ENCODE measurements at regions not wholly inside any gene's neighbourhood (a gene's known extent, or its start where the extent isn't known, plus 50 kb on each side); places are given as distances from the start of the nearest gene placed in this dataset.
"Not testable (repeated sequence)": the region's sequence is repeated elsewhere in the genome, so short reads cannot be mapped to it uniquely, and the experiment has no call there.

DNA sequence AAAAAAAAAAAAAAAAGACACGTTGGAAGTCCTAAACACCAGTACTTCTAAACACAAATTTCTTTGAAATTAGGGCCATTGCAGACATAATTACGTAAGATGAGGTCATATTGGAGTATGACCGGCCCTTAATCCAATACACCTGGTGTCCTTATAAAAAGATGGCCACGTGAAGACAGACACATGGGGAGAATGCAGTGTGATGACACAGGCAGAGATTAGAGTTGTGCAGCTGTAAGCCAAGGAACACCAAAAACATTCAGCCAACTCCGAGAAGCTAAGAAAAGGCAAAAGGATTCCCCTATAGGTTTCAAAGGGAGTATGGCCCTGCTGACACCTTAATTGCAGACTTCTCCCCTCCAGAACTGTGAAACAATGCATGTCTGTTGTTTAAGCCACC lies 379.0 kb upstream of the PDZRN3 start:
- peaks cover 0 to 1% (median 0%) of the 10 kb centered on the region in 3 donors for H3K27me3 Mint-ChIP-seq (ENCODE audit: low read depth in 3 of 3)
- no peak overlapping the region for H3K27ac Mint-ChIP-seq
- DNase-seq: no peak
- peaks cover 5 to 48% (median 14%) of the 10 kb centered on the region in 6 donors for H3K9me3 Mint-ChIP-seq
- no peaks in the 10 kb centered on the region for H3K36me3 Mint-ChIP-seq
- H3K4me3 Mint-ChIP-seq: no peak overlapping the region
- H3K4me1 Mint-ChIP-seq: no peaks in the 10 kb centered on the region

DNA sequence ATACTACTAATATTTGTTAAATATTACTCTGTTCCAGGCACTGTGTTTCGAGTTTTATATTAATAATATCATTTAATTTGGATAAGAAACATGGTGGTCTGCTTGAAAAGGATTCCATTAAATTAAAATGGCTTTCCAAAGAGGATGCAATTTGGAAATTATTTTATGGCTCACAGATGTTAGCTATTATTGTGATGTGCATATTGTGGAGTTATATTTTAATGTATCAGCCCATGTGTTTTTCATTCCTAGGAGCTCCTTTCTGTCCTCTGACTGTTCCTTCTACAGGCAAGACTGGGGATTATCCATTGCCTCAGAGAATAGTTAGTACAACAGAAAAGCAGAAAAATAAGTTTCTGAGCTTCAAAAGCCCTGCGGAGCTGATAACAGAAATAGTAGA lies 376.7 kb upstream of the PDZRN3 start:
- DNase-seq: no peak
- no peak overlapping the region for H3K4me3 Mint-ChIP-seq
- peaks cover 0 to 1% (median 0%) of the 10 kb centered on the region in 3 donors for H3K27me3 Mint-ChIP-seq (ENCODE audit: low read depth in 3 of 3)
- H3K36me3 Mint-ChIP-seq: no peaks in the 10 kb centered on the region
- H3K4me1 Mint-ChIP-seq: no peaks in the 10 kb centered on the region
- no peak overlapping the region for H3K27ac Mint-ChIP-seq
- H3K9me3 Mint-ChIP-seq: peaks cover 5 to 37% (median 14%) of the 10 kb centered on the region in 6 donors

DNA sequence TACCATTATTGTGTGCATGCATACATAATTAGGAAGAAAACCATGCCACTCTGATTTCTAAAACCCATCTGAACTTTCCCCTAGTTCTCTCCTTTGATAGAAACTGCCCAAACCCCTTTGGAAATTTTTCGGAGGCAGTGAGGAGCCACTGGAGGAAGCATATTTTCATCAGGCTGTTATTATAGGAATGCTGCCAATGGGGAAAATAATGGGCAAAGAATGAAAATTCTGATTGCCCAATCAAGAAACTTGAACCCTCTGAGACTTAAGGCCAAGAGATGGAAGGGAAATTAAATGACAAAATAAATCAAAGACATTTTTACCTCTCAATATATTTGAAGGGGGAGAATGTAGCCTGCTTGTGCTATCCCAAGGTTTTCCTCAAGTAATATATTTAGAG lies 376.0 kb upstream of the PDZRN3 start:
- H3K9me3 Mint-ChIP-seq: peaks cover 5 to 33% (median 8%) of the 10 kb centered on the region in 6 donors
- H3K36me3 Mint-ChIP-seq: no peaks in the 10 kb centered on the region
- no peaks in the 10 kb centered on the region for H3K27me3 Mint-ChIP-seq (ENCODE audit: low read depth in 3 of 3)
- no peak overlapping the region for H3K27ac Mint-ChIP-seq
- no peak overlapping the region for H3K4me3 Mint-ChIP-seq
- DNase-seq: no peak
- H3K4me1 Mint-ChIP-seq: no peaks in the 10 kb centered on the region

DNA sequence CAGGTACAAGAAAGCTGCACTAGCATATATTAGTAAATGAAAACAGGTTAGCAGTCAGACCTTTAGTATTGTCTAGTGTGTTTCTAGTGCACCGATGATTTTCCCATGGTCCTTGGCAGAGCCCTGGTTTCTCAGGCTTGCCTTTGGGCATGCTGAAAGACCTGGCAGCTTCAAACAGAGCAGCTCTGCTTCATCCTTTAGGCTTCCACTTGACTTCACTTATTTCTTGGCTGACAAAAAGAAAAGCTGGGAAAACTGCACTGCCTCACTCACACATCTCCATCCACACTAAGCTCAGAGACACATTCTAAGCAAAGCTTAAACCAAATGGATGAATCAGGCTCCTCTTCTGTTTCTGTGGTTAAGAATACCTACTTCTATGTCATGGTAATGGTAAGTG lies 374.8 kb upstream of the PDZRN3 start:
- Mint-ChIP-seq H3K9me3 (peaks cover 5 to 32% (median 9%) of the 10 kb centered on the region in 6 donors), H3K27ac (no peak overlapping the region), H3K27me3 (ENCODE audit: low read depth in 3 of 3) (no peaks in the 10 kb centered on the region), H3K4me3 (no peak overlapping the region), H3K4me1 (no peaks in the 10 kb centered on the region), H3K36me3 (no peaks in the 10 kb centered on the region)
- DNase-seq: no peak

DNA sequence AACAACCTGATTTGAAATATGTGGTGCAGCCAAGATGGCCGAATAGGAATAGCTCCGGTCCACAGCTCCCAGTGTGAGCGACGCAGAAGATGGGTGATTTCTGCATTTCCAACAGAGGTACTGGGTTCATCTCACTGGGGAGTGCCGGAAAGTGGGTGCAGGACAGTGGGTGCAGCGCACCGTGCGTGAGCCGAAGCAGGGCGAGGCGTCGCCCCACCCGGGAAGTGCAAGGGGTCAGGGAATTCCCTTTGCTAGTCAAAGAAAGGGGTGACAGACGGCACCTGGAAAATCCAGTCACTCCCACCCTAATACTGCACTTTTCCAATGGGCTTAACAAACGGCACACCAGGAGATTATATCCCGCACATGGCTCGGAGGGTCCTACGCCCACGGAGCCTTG lies 365.9 kb upstream of the PDZRN3 start:
- H3K4me1 Mint-ChIP-seq; DNase-seq; H3K36me3 Mint-ChIP-seq; H3K27me3 Mint-ChIP-seq (ENCODE audit: low read depth in 3 of 3); H3K27ac Mint-ChIP-seq; H3K4me3 Mint-ChIP-seq: not testable (repeated sequence)
- H3K9me3 Mint-ChIP-seq: peaks cover 20 to 55% (median 36%) of the 10 kb centered on the region in 6 donors

DNA sequence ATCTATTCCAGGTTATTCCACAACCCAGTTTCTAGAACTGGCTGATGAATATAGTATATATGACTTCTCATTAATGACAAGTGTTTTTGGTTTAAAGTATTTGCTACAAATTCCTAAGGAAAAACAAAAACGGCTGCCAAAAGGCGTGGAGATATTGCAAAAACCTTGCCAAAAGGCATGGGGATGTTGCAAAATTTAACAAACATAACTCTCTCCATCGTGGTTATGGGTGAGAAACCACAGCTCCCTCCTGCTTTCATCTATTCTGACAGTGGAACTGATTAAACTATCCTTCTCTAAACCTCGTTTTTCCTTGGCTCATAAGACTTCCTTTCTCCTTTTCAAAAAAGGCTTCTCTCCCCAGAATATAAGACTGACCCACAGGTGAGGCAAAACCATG lies 342.0 kb upstream of the PDZRN3 start:
- Mint-ChIP-seq H3K36me3 (peaks cover 0 to 6% (median 0%) of the 10 kb centered on the region in 3 donors), H3K4me3 (no peak overlapping the region), H3K9me3 (peaks cover 12 to 64% (median 20%) of the 10 kb centered on the region in 6 donors), H3K4me1 (no peaks in the 10 kb centered on the region), H3K27me3 (ENCODE audit: low read depth in 3 of 3) (peaks cover 0 to 2% (median 0%) of the 10 kb centered on the region in 3 donors), H3K27ac (no peak overlapping the region)
- no peak for DNase-seq

DNA sequence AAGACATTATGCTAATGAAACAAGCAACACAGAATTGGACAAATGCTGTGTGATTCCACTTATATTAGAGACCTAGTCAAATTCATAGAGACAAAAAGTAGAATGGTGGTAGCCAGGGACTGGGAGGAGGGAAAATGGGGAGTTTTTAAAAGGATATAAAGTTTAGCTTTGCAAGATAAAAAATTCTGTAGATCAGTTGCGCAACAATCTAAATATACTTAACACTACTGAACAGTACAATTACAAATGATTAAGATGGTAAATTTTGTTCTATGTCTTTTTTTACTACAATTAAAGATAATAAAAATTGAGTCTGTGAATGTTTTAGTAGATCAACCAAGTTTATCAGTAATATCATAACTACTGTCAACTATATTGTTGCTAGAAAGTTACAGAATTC lies 340.1 kb upstream of the PDZRN3 start:
- Mint-ChIP-seq H3K36me3 (no peaks in the 10 kb centered on the region), H3K4me3 (no peak overlapping the region), H3K27ac (no peak overlapping the region), H3K4me1 (no peaks in the 10 kb centered on the region), H3K9me3 (peaks cover 15 to 59% (median 17%) of the 10 kb centered on the region in 6 donors), H3K27me3 (ENCODE audit: low read depth in 3 of 3) (no peaks in the 10 kb centered on the region)
- DNase-seq: no peak

DNA sequence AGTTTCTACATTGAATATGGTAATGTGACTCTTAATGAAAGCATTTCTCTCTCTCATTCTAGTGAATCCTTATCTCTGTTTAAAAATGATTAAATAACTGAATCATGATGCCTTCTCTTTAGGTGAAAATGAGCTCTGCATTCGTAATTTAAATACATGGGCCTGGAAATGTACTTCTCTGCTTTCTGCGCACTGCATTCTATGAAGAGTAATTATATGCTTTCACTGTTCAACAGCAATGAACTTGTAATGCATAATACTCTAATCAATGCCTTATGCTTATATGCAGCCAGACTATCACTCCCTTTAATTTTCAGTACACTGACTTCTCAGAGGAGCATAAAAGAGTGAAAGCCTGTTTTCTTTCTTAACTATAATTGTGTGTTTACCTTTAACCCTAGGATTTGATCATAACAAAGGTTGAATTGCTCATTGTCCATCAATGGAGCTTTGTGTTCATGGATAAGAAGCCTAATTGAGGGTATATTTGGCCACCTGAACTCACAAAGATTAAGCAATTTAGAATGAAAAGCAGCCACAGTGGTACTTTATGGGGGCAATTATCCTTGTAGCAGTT lies 330.8 kb upstream of the PDZRN3 start:
- H3K27me3 Mint-ChIP-seq (ENCODE audit: low read depth in 3 of 3): no peaks in the 10 kb centered on the region
- H3K27ac Mint-ChIP-seq: no peak overlapping the region
- no peak overlapping the region for H3K4me3 Mint-ChIP-seq
- H3K36me3 Mint-ChIP-seq: no peaks in the 10 kb centered on the region
- no peaks in the 10 kb centered on the region for H3K4me1 Mint-ChIP-seq
- H3K9me3 Mint-ChIP-seq: peaks cover 0 to 35% (median 12%) of the 10 kb centered on the region in 6 donors
- no peak for DNase-seq

DNA sequence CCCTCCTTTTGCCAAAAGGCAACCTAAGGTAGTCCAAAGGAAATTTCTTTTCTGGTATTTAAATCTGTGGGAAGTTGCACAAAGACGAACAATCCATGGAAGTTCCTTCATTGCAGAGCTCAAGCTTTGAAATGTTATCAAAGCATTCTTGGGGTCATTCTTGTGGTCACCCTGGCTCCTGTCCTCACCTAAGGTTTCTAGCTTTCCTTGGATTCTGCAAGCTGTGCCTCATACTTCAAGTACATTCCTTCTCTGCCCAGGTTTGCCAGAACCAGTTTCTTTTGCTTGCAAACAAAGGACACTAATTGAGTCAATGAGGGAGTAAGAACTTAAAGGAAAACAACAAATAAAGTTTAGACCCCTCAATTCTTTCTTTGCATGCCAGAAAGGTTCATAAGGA lies 329.8 kb upstream of the PDZRN3 start:
- DNase-seq: no peak
- H3K4me3 Mint-ChIP-seq: no peak overlapping the region
- H3K36me3 Mint-ChIP-seq: no peaks in the 10 kb centered on the region
- peaks cover 0 to 42% (median 15%) of the 10 kb centered on the region in 6 donors for H3K9me3 Mint-ChIP-seq
- H3K27ac Mint-ChIP-seq: no peak overlapping the region
- H3K27me3 Mint-ChIP-seq (ENCODE audit: low read depth in 3 of 3): no peaks in the 10 kb centered on the region
- no peaks in the 10 kb centered on the region for H3K4me1 Mint-ChIP-seq

DNA sequence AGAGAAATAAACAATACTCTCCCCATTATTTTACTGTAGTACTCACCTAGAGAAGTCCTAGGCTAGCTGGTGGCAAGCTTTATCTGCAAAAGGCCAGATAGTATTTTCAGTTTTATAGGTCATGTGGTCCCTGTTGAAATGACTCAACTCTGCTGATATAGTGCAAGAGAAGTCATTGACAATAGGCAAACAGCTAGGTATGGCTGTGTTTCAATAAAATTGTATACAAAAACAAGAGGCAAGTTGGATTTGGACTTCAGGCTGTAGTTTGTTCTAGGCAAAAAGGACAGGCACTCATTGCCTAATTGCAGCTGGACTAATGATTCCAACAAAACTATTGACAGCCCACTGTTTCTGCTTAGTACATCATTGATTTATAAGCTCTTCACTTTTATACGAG lies 328.0 kb upstream of the PDZRN3 start:
- Mint-ChIP-seq H3K27me3 (ENCODE audit: low read depth in 3 of 3) (no peaks in the 10 kb centered on the region), H3K9me3 (peaks cover 0 to 44% (median 14%) of the 10 kb centered on the region in 6 donors), H3K27ac (no peak overlapping the region), H3K4me3 (no peak overlapping the region), H3K4me1 (no peaks in the 10 kb centered on the region), H3K36me3 (no peaks in the 10 kb centered on the region)
- DNase-seq: no peak

DNA sequence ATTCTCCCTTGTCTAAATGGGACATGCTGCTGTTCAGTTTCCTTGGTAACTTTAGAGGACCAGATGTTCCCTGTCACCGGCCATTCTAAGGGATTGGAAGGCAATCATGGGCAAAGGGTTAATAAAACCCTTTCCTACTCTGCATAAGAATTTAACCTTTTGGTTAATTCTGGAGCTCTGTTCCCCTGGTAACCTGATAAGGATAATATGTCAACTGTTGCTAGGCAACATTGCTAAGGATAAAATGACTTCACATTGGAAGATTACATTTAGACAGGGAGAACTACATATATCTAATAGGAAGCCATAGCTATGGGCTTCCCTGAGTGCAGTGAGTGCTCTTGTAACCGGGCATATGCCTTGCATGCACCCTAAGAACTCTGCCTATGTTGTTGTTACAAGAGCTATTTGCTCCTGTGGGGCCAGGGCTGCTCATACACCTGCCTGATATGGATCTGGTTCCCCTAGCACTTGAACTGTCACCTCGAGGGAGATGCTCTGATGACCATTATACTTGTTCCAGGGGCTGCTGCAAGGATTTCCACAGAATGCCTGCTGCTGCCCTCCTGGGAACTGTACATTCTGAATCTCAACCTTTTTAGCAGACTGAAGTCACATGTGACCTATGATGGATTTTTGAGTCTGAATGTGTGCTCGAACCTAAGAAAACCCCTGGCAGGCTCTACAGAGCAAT lies 326.3 kb upstream of the PDZRN3 start:
- no peaks in the 10 kb centered on the region for H3K4me1 Mint-ChIP-seq
- H3K27me3 Mint-ChIP-seq (ENCODE audit: low read depth in 3 of 3): no peaks in the 10 kb centered on the region
- H3K4me3 Mint-ChIP-seq: no peak overlapping the region
- H3K27ac Mint-ChIP-seq: no peak overlapping the region
- DNase-seq: no peak
- H3K9me3 Mint-ChIP-seq: peaks cover 3 to 45% (median 14%) of the 10 kb centered on the region in 6 donors
- no peaks in the 10 kb centered on the region for H3K36me3 Mint-ChIP-seq

DNA sequence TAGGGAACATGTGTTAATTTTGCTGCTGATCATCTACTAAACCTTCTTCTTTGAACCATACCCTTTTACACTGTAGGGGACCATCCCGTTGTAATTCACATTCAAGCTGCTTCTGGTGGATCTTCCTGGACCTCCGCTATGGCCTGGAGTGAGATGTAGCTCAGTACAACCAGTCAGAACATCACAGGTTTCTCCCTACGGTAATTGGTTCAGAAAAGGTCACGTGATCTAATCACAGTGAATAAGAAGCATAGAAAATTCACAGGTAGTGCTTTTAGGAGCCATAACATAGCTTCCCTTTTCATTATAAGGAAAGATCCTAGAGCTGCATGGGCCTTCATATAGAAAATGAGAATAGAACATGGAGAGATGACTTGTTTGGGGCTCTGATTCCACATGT lies 320.8 kb upstream of the PDZRN3 start:
- Mint-ChIP-seq H3K4me3 (no peak overlapping the region), H3K9me3 (peaks cover 2 to 56% (median 18%) of the 10 kb centered on the region in 6 donors)

DNA sequence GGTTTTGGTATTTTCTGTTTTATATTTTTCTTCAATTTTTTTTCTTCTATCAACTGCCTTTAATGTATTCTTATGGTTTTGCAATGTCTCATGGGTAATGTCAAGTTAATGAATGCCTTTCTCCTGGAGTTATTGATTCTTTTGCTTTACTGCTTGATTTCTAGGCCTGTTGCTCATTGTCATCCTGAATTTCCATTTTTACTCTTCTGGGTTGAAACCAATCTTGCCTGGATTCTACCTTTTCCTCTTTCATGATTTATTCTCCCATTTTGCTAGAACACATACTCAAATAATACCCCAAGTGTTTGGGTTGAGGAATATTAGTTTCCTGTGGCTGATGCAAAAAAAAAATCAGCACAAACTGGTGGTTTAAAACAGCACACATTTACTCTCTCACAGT lies 315.2 kb upstream of the PDZRN3 start:
- no peaks in the 10 kb centered on the region for H3K4me1 Mint-ChIP-seq
- no peak overlapping the region for H3K4me3 Mint-ChIP-seq
- H3K27ac Mint-ChIP-seq: no peak overlapping the region
- peaks cover 7 to 26% (median 13%) of the 10 kb centered on the region in 6 donors for H3K9me3 Mint-ChIP-seq
- H3K36me3 Mint-ChIP-seq: no peaks in the 10 kb centered on the region
- H3K27me3 Mint-ChIP-seq (ENCODE audit: low read depth in 3 of 3): peaks cover 0 to 2% (median 0%) of the 10 kb centered on the region in 3 donors
- DNase-seq: no peak

More for the DNA sequence above, 320.8 kb upstream of the PDZRN3 start:
- H3K27ac Mint-ChIP-seq: no peak overlapping the region
- H3K27me3 Mint-ChIP-seq (ENCODE audit: low read depth in 3 of 3): peaks cover 0 to 2% (median 0%) of the 10 kb centered on the region in 3 donors
- no peaks in the 10 kb centered on the region for H3K36me3 Mint-ChIP-seq
- no peak for DNase-seq
- no peaks in the 10 kb centered on the region for H3K4me1 Mint-ChIP-seq

DNA sequence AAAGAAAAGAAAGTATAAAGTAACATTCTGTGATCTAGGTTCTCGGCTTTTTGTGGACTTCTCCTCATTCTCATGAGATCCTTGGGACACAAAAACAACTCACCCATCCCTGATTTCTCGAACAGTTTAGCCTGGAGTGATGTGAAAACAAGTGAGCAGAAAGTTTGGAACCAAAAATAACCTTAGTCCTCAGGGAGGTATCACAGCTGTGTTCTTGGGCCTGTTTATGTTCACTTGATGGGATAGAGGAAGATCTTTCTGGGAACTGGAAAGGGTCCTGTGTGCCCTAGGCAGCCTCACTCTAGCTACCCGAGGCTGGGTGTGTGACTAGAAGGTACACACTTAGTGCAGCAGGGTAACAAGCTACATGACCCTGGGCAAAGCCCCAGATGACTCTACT lies 308.8 kb upstream of the PDZRN3 start:
- no peaks in the 10 kb centered on the region for H3K36me3 Mint-ChIP-seq
- H3K27ac Mint-ChIP-seq: no peak overlapping the region
- H3K4me3 Mint-ChIP-seq: no peak overlapping the region
- H3K9me3 Mint-ChIP-seq: peaks cover 6 to 40% (median 14%) of the 10 kb centered on the region in 6 donors
- no peak for DNase-seq
- no peaks in the 10 kb centered on the region for H3K4me1 Mint-ChIP-seq
- H3K27me3 Mint-ChIP-seq (ENCODE audit: low read depth in 3 of 3): peaks cover 0 to 2% (median 0%) of the 10 kb centered on the region in 3 donors

DNA sequence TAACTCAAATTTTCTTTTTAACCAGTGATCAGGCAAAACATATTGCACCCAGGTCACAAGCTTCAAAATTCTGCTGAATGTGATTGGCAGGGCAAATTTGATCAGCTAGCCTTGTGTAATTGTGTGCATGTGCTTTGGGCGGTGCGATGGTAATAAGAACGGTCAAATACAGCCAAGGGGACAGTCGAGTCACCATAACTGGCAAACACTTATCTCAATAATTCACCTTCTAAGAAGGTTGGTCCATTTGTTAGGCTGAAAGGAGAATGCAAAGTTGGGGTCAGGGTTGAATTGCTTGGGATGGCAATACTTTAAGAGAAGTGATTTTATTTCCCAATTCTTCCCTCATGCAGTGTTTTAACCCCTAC lies 302.4 kb upstream of the PDZRN3 start:
- H3K27me3 Mint-ChIP-seq (ENCODE audit: low read depth in 3 of 3): peaks cover 0 to 1% (median 0%) of the 10 kb centered on the region in 3 donors

More for the DNA sequence above, 302.4 kb upstream of the PDZRN3 start:
- Mint-ChIP-seq H3K4me1 (no peaks in the 10 kb centered on the region), H3K27ac (no peak overlapping the region), H3K36me3 (no peaks in the 10 kb centered on the region), H3K4me3 (no peak overlapping the region), H3K9me3 (peaks cover 11 to 53% (median 19%) of the 10 kb centered on the region in 6 donors)
- no peak for DNase-seq

All from immature natural killer cell (primary cell).